CD4-positive, alpha-beta memory T cell (primary cell): ENCODE measurements at regions not wholly inside any gene's neighbourhood (a gene's known extent, or its start where the extent isn't known, plus 50 kb on each side); places are given as distances from the start of the nearest gene placed in this dataset.

Experiments
- CTCF ChIA-PET: fragments of 350-600 bp; sonication (Branson Sonifier 250); formaldehyde crosslinking; loops from one replicate; lab custom pipeline; 2021; ENCODE audit warnings: inconsistent platforms; ENCODE audit not compliant: partially characterized antibody; lab: Charles Lee
- POLR2A ChIA-PET: fragments of 350-600 bp; sonication (Branson Sonifier 250); formaldehyde crosslinking; loops from one replicate; lab custom pipeline; 2021; ENCODE audit not compliant: partially characterized antibody; lab: Charles Lee
- DNase-seq, 5 donors: peaks; one replicate each; pipeline versions ENCODE4 v3.0.0 to v3.0.0-alpha.2; 2020 to 2022; ENCODE audit warnings: mixed read lengths in 1 of 5
- H3K27ac ChIP-seq: one replicate; pipeline ENCODE4 v1.7.0; 2013; ENCODE audit warnings: low read depth, low read length
- H3K27me3 ChIP-seq: 2 replicates; pipeline ENCODE4 v1.7.0; 2013; ENCODE audit warnings: mild to moderate bottlenecking, low read length, moderate library complexity; ENCODE audit not compliant: insufficient read depth
- H3K36me3 ChIP-seq: 2 replicates; pipeline ENCODE4 v1.7.0; 2013; ENCODE audit warnings: mild to moderate bottlenecking, low read length, moderate library complexity; ENCODE audit not compliant: insufficient read depth
- H3K4me1 ChIP-seq: 2 replicates; pipeline ENCODE4 v1.7.0; 2013; ENCODE audit warnings: mild to moderate bottlenecking, low read length, moderate library complexity; ENCODE audit not compliant: insufficient read depth
- H3K4me3 ChIP-seq, 2 donors: one replicate each; pipeline ENCODE4 v1.7.0; 2013; ENCODE audit warnings: low read length in 2 of 2, mild to moderate bottlenecking in 1 of 2
- H3K9me3 ChIP-seq, 2 donors: one replicate each; pipeline ENCODE4 v1.7.0; 2013; ENCODE audit warnings: low read length in 2 of 2, control low read depth in 1 of 2; ENCODE audit not compliant: control insufficient read depth in 1 of 2
- H3K27ac Mint-ChIP-seq, 7 donors: one replicate each; pipeline ENCODE4 v1.8.0; 2020 to 2021; ENCODE audit warnings: mixed read lengths in 7 of 7, mild to moderate bottlenecking in 6 of 7, inconsistent platforms in 3 of 7, moderate library complexity in 3 of 7
- H3K27me3 Mint-ChIP-seq, 2 donors: one replicate each; pipeline ENCODE4 v1.8.0; 2020 to 2021; ENCODE audit warnings: mixed read lengths in 2 of 2
- H3K36me3 Mint-ChIP-seq, 2 donors: one replicate each; pipeline ENCODE4 v1.8.0; 2020 to 2021; ENCODE audit warnings: mixed read lengths in 2 of 2, inconsistent platforms in 1 of 2, mild to moderate bottlenecking in 1 of 2
- H3K4me1 Mint-ChIP-seq, 4 donors: one replicate each; pipeline ENCODE4 v1.8.0; 2020 to 2021; ENCODE audit warnings: mixed read lengths in 4 of 4, mild to moderate bottlenecking in 1 of 4
- H3K4me3 Mint-ChIP-seq, 8 donors: one replicate each; pipeline ENCODE4 v1.8.0; 2020 to 2021; ENCODE audit warnings: mixed read lengths in 8 of 8, mild to moderate bottlenecking in 7 of 8, moderate library complexity in 6 of 8, inconsistent platforms in 3 of 8
- H3K9me3 Mint-ChIP-seq, 8 donors: one replicate each; pipeline ENCODE4 v1.8.0; 2020 to 2021; ENCODE audit warnings: mixed read lengths in 8 of 8, mild to moderate bottlenecking in 5 of 8, inconsistent platforms in 3 of 8, moderate library complexity in 1 of 8
- intact Hi-C: fragments of 100-400 bp; cut with micrococcal nuclease; formaldehyde crosslinking; loops from one replicate; pipeline ENCODE4 v1.15.1; 2023

- CTCF ChIA-PET: interaction anchor here (1.2 kb wide), 1 partner anchor 142 kb away, joined by 3 read pairs; no protein-coding TSS in a partner anchor
- Histone ChIP-seq H3K4me1 (peaks cover 63% of the 10 kb centered on the region), H3K27me3 (no peaks in the 10 kb centered on the region), H3K9me3 (no peaks in the 10 kb centered on the region), H3K4me3 (peak overlapping the region in 1 of 2 donors; percentile 18), H3K36me3 (no peaks in the 10 kb centered on the region), H3K27ac (no peak overlapping the region)
- DNase-seq: no peak
- POLR2A ChIA-PET: interaction anchor here (1.1 kb wide), 1 partner anchor 12 kb away, joined by 3 read pairs; no protein-coding TSS in a partner anchor
- peak overlapping the region in 2 of 7 donors; percentile 1 to 19 for H3K27ac Mint-ChIP-seq
- H3K9me3 Mint-ChIP-seq: no peaks in the 10 kb centered on the region
- intact Hi-C loops: loop anchor here (5.0 kb wide), 2 partner anchors 38 to 177 kb away; no protein-coding TSS in a partner anchor
- H3K36me3 Mint-ChIP-seq: no peaks in the 10 kb centered on the region
- H3K27me3 Mint-ChIP-seq: no peaks in the 10 kb centered on the region
- H3K4me3 Mint-ChIP-seq: peak overlapping the region in 7 of 8 donors; percentile 54 to 89 (median 80)
- H3K4me1 Mint-ChIP-seq: peaks cover 50 to 69% (median 58%) of the 10 kb centered on the region in 4 donors
Measured at GRCh38 chr9:89739916-89740315, 135.1 kb downstream of the GADD45G start.

DNA sequence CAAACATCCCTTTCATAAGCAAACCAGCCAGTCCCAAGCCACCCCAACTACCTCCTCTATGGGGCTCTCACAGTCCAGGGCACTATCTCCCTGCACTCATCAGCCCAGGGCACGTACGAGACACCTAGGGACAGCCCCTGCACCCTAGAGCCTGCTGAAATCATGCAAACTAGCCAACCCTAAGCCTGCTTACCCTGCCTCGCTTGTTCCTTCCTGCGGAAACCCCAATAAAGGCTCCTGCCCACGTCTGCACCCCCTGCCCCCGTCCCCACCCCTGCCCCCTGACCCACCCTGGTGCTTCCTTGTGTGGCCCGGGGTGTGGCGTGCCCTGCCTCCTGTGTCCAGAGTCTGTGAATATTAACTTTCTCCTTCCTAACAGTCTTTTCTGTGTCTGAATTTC, 135.9 kb downstream of the GADD45G start:
- H3K27me3 ChIP-seq: no peaks in the 10 kb centered on the region
- no peaks in the 10 kb centered on the region for H3K36me3 ChIP-seq
- peak overlapping the region in 6 of 7 donors; percentile 35 to 88 (median 71) for H3K27ac Mint-ChIP-seq
- intact Hi-C loops: loop anchor here (5.0 kb wide), 2 partner anchors 38 to 177 kb away; no protein-coding TSS in a partner anchor
- H3K27ac ChIP-seq: no peak overlapping the region
- H3K4me3 ChIP-seq: peak overlapping the region; percentile 5 to 18
- DNase-seq: peak; percentile 18 to 60 (median 35)
- no peaks in the 10 kb centered on the region for H3K9me3 ChIP-seq
- peak overlapping the region; percentile 66 to 89 (median 79) for H3K4me3 Mint-ChIP-seq
- no peaks in the 10 kb centered on the region for H3K27me3 Mint-ChIP-seq
- H3K9me3 Mint-ChIP-seq: no peaks in the 10 kb centered on the region
- H3K4me1 ChIP-seq: peaks cover 71% of the 10 kb centered on the region
- peaks cover 52 to 77% (median 63%) of the 10 kb centered on the region in 4 donors for H3K4me1 Mint-ChIP-seq
- ChIA-PET CTCF (interaction anchor here (1.2 kb wide), 1 partner anchor 143 kb away, joined by 3 read pairs; no protein-coding TSS in a partner anchor), POLR2A (interaction anchor here (1.1 kb wide), 1 partner anchor 12 kb away, joined by 3 read pairs; no protein-coding TSS in a partner anchor)
- no peaks in the 10 kb centered on the region for H3K36me3 Mint-ChIP-seq

- peak overlapping the region; percentile 42 for H3K27ac ChIP-seq
- Mint-ChIP-seq H3K4me3 (peak overlapping the region in 7 of 8 donors; percentile 18 to 88 (median 75)), H3K4me1 (peaks cover 53 to 93% (median 74%) of the 10 kb centered on the region in 4 donors), H3K27ac (peak overlapping the region in 6 of 7 donors; percentile 55 to 91 (median 72)), H3K27me3 (no peaks in the 10 kb centered on the region), H3K36me3 (no peaks in the 10 kb centered on the region), H3K9me3 (no peaks in the 10 kb centered on the region)
- no peaks in the 10 kb centered on the region for H3K9me3 ChIP-seq
- intact Hi-C loops: loop anchor here (1.0 to 5.0 kb wide), 3 partner anchors 40 to 175 kb away; no protein-coding TSS in a partner anchor
- peaks cover 76% of the 10 kb centered on the region for H3K4me1 ChIP-seq
- ChIA-PET CTCF (interaction anchor here (1.6 kb wide), 1 partner anchor 360 kb away, joined by 6 read pairs; no protein-coding TSS in a partner anchor), POLR2A (interaction anchor here (1.1 to 2.6 kb wide), 6 partner anchors 10 to 139 kb away, joined by 3 to 19 read pairs (median 4); partner anchors contain the start of gene GADD45G)
- DNase-seq: peak in 1 of 5 donors; percentile 4
- H3K36me3 ChIP-seq: no peaks in the 10 kb centered on the region
- H3K27me3 ChIP-seq: no peaks in the 10 kb centered on the region
- peak overlapping the region in 1 of 2 donors; percentile 15 for H3K4me3 ChIP-seq
Measured at GRCh38 chr9:89742660-89743059, 137.8 kb downstream of the GADD45G start.

DNA sequence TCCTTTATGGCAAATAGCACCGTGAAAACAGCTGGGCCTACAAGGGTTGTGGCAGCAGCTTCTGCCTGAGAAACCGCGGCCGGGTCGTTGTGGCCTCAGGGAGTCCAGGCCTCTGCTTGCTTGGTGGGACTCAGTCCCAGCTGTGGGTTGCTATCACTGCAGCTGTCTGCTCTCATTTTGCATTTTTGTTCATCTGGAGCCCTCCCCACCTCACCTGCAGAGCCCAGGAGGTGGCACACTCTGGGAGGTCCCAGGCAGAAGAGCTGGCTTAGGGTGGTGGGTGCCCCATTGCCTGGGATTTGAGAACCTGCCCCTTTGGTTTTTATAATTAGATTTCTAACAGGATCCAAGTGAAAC, 138.4 kb downstream of the GADD45G start:
- no peaks in the 10 kb centered on the region for H3K9me3 Mint-ChIP-seq
- no peaks in the 10 kb centered on the region for H3K36me3 Mint-ChIP-seq
- DNase-seq: no peak
- peaks cover 57 to 94% (median 78%) of the 10 kb centered on the region in 4 donors for H3K4me1 Mint-ChIP-seq
- peak overlapping the region; percentile 18 to 88 (median 72) for H3K4me3 Mint-ChIP-seq
- intact Hi-C loops: loop anchor here (1.0 to 5.0 kb wide), 3 partner anchors 41 to 174 kb away; no protein-coding TSS in a partner anchor
- H3K27me3 Mint-ChIP-seq: no peaks in the 10 kb centered on the region
- CTCF ChIA-PET: interaction anchor here (0.8 to 1.6 kb wide), 7 partner anchors 9 to 359 kb away, joined by 3 to 6 read pairs (median 4); partner anchors contain the start of gene GADD45G
- Histone ChIP-seq H3K4me1 (peaks cover 81% of the 10 kb centered on the region), H3K4me3 (peak overlapping the region in 1 of 2 donors; percentile 15), H3K36me3 (no peaks in the 10 kb centered on the region), H3K27ac (peak overlapping the region; percentile 42), H3K27me3 (no peaks in the 10 kb centered on the region), H3K9me3 (no peaks in the 10 kb centered on the region)
- POLR2A ChIA-PET: interaction anchor here (0.7 to 2.6 kb wide), 13 partner anchors 10 to 312 kb away, joined by 3 to 19 read pairs (median 3); partner anchors contain the start of gene GADD45G
- H3K27ac Mint-ChIP-seq: peak overlapping the region; percentile 77 to 92 (median 83)

- H3K9me3 Mint-ChIP-seq: peaks cover 0 to under 1% (median 0%) of the 10 kb centered on the region in 8 donors
- Histone ChIP-seq H3K36me3 (no peaks in the 10 kb centered on the region), H3K4me3 (peak overlapping the region in 1 of 2 donors; percentile 34), H3K4me1 (peaks cover 83% of the 10 kb centered on the region), H3K27ac (peak overlapping the region; percentile 42), H3K9me3 (no peaks in the 10 kb centered on the region), H3K27me3 (no peaks in the 10 kb centered on the region)
- ChIA-PET CTCF (interaction anchor here (0.8 to 1.6 kb wide), 7 partner anchors 8 to 358 kb away, joined by 3 to 6 read pairs (median 4); partner anchors contain the start of gene GADD45G), POLR2A (interaction anchor here (0.7 to 2.6 kb wide), 12 partner anchors 9 to 312 kb away, joined by 3 to 19 read pairs (median 3); partner anchors contain the start of gene GADD45G)
- peak overlapping the region; percentile 18 to 88 (median 72) for H3K4me3 Mint-ChIP-seq
- no peaks in the 10 kb centered on the region for H3K36me3 Mint-ChIP-seq
- no peaks in the 10 kb centered on the region for H3K27me3 Mint-ChIP-seq
- intact Hi-C loops: loop anchor here (1.0 to 5.0 kb wide), 3 partner anchors 41 to 174 kb away; no protein-coding TSS in a partner anchor
- peak overlapping the region; percentile 77 to 92 (median 83) for H3K27ac Mint-ChIP-seq
- DNase-seq: peak; percentile 68 to 77 (median 73)
- peaks cover 61 to 94% (median 80%) of the 10 kb centered on the region in 4 donors for H3K4me1 Mint-ChIP-seq
Measured at GRCh38 chr9:89743573-89744254, 138.9 kb downstream of the GADD45G start.

DNA sequence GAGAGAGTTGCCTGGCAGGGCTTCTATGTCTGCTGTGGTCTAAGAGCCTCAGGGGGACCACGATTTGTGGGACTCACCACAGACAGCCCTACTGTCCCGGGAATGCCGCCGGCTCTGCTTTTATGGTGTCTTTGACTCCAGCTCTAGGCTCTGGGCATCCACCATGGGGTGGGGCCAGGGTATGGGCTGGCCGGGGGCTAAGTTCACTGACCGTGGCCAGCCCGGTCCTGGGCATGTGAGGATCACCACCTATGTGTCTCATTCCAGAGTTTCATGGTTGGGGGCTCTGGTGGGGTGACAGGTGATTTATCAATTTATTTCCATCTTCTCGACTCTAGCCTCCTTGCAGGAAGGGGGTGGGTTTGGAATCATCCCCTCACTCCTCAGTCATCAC, 139.4 kb downstream of the GADD45G start:
- no peaks in the 10 kb centered on the region for H3K9me3 ChIP-seq
- H3K27ac ChIP-seq: peak overlapping the region; percentile 42
- intact Hi-C loops: loop anchor here (5.0 kb wide), 2 partner anchors 42 to 173 kb away; no protein-coding TSS in a partner anchor
- H3K27ac Mint-ChIP-seq: peak overlapping the region; percentile 78 to 92 (median 88)
- no peaks in the 10 kb centered on the region for H3K27me3 Mint-ChIP-seq
- no peaks in the 10 kb centered on the region for H3K27me3 ChIP-seq
- DNase-seq: no peak
- peak overlapping the region; percentile 18 to 88 (median 72) for H3K4me3 Mint-ChIP-seq
- peaks cover 0 to 2% (median 0%) of the 10 kb centered on the region in 8 donors for H3K9me3 Mint-ChIP-seq
- H3K4me1 Mint-ChIP-seq: peaks cover 59 to 91% (median 80%) of the 10 kb centered on the region in 4 donors
- POLR2A ChIA-PET: interaction anchor here (1.0 to 2.6 kb wide), 6 partner anchors 9 to 313 kb away, joined by 3 to 19 read pairs (median 5); partner anchors contain the start of gene GADD45G
- H3K36me3 ChIP-seq: no peaks in the 10 kb centered on the region
- H3K4me3 ChIP-seq: no peak overlapping the region
- CTCF ChIA-PET: interaction anchor here (0.8 to 1.6 kb wide), 8 partner anchors 8 to 358 kb away, joined by 3 to 6 read pairs (median 4); partner anchors contain the start of gene GADD45G
- H3K4me1 ChIP-seq: peaks cover 83% of the 10 kb centered on the region
- H3K36me3 Mint-ChIP-seq: no peaks in the 10 kb centered on the region
